ENCODE measurements at regions not wholly inside any gene's neighbourhood (a gene's known extent, or its start where the extent isn't known, plus 50 kb on each side); places are given as distances from the start of the nearest gene placed in this dataset.

- TF ChIP-seq POLR2AphosphoS5 (IDR thresholded peaks at IDR 0.05; ENCODE audit: low read depth, low read length) (no peak), CTCF (IDR thresholded peaks at IDR 0.05) (no peak), EP300 (IDR thresholded peaks at IDR 0.05; ENCODE audit: borderline replicate concordance in 1 of 2, low read depth in 1 of 2, low read length in 1 of 2) (no peak), EZH2phosphoT487 (IDR thresholded peaks at IDR 0.05; ENCODE audit: borderline replicate concordance, low read depth) (no peak), RCOR1 (IDR thresholded peaks at IDR 0.05; ENCODE audit: low read length) (no peak), FOXM1 (IDR thresholded peaks at IDR 0.05; ENCODE audit: low read depth) (no peak), CHD2 (IDR thresholded peaks at IDR 0.05; ENCODE audit: low read length, partially characterized antibody) (no peak), NRF1 (IDR thresholded peaks at IDR 0.05; ENCODE audit: low read depth, low read length) (no peak)
- TF ChIP-seq, protein P1, sequence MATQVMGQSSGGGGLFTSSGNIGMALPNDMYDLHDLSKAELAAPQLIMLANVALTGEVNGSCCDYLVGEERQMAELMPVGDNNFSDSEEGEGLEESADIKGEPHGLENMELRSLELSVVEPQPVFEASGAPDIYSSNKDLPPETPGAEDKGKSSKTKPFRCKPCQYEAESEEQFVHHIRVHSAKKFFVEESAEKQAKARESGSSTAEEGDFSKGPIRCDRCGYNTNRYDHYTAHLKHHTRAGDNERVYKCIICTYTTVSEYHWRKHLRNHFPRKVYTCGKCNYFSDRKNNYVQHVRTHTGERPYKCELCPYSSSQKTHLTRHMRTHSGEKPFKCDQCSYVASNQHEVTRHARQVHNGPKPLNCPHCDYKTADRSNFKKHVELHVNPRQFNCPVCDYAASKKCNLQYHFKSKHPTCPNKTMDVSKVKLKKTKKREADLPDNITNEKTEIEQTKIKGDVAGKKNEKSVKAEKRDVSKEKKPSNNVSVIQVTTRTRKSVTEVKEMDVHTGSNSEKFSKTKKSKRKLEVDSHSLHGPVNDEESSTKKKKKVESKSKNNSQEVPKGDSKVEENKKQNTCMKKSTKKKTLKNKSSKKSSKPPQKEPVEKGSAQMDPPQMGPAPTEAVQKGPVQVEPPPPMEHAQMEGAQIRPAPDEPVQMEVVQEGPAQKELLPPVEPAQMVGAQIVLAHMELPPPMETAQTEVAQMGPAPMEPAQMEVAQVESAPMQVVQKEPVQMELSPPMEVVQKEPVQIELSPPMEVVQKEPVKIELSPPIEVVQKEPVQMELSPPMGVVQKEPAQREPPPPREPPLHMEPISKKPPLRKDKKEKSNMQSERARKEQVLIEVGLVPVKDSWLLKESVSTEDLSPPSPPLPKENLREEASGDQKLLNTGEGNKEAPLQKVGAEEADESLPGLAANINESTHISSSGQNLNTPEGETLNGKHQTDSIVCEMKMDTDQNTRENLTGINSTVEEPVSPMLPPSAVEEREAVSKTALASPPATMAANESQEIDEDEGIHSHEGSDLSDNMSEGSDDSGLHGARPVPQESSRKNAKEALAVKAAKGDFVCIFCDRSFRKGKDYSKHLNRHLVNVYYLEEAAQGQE (IDR thresholded peaks at IDR 0.05; ENCODE audit: low read depth, low read length): no peak
- TF ChIP-seq, protein P2, sequence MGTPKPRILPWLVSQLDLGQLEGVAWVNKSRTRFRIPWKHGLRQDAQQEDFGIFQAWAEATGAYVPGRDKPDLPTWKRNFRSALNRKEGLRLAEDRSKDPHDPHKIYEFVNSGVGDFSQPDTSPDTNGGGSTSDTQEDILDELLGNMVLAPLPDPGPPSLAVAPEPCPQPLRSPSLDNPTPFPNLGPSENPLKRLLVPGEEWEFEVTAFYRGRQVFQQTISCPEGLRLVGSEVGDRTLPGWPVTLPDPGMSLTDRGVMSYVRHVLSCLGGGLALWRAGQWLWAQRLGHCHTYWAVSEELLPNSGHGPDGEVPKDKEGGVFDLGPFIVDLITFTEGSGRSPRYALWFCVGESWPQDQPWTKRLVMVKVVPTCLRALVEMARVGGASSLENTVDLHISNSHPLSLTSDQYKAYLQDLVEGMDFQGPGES (IDR thresholded peaks at IDR 0.05; ENCODE audit: low read depth, low read length): no peak
These were observed 81.3 kb downstream of the CHST1 start for GRCh38 chr11:45583981-45584566.
